KG1 (cell line): ENCODE measurements at regions not wholly inside any gene's neighbourhood (a gene's known extent, or its start where the extent isn't known, plus 50 kb on each side); places are given as distances from the start of the nearest gene placed in this dataset.

Source experiments
- DNase-seq: peaks from one replicate; lab custom pipeline; 2025; lab: John Stamatoyannopoulos, UW

GRCh38 chr3:164572436-164572835, 505.9 kb downstream of the SI start:
- DNase-seq, result no peak

- no peak for DNase-seq
Observed at GRCh38 chr3:164550857-164551256, 527.4 kb downstream of the SI start.

- DNase-seq, result no peak
Observed at GRCh38 chr3:164539215-164539614, 539.1 kb downstream of the SI start.

DNA sequence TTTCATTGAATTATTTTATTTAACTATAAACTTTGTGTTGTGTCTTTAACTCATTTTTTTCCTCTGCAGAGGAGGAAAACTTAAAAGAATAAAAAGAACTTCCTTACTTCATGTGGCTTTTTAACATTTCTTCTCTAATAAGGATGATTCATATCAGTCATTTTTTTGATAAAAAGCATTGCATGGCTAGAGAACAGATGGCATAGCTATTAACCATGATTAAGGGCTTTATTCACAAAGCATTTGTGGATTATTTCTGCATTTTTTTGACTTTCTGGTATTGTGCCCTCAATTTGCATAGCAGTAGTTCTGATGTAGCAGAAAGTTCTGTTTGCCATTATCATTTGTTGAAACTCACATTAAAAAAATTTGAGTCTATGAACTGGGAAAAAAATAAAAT, 540.8 kb downstream of the SI start:
- DNase-seq, result no peak

DNA sequence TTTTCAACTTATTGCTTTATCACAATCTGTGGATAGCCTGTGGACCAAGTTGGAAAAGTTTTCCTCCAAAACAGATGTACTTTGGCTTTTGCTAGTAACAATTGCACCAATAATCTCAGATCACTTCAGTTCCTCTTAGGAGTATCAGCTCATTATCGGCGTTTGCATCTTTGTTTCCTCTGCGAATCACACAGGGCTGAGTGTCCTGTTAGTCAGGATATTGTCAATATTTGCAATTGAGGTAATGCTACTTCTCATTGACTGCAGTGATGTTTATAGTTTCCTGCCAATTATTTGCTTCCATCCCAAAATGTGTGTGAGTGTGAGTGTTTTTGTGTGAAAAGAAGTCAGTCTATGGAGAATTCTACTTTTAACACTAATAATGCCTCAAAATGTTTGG, 545.0 kb downstream of the SI start:
- no peak for DNase-seq

GRCh38 chr3:164526250-164526649, 552.0 kb downstream of the SI start:
- DNase-seq, result no peak

- no peak for DNase-seq
Observed at GRCh38 chr3:164524201-164524600, 554.1 kb downstream of the SI start.

DNA sequence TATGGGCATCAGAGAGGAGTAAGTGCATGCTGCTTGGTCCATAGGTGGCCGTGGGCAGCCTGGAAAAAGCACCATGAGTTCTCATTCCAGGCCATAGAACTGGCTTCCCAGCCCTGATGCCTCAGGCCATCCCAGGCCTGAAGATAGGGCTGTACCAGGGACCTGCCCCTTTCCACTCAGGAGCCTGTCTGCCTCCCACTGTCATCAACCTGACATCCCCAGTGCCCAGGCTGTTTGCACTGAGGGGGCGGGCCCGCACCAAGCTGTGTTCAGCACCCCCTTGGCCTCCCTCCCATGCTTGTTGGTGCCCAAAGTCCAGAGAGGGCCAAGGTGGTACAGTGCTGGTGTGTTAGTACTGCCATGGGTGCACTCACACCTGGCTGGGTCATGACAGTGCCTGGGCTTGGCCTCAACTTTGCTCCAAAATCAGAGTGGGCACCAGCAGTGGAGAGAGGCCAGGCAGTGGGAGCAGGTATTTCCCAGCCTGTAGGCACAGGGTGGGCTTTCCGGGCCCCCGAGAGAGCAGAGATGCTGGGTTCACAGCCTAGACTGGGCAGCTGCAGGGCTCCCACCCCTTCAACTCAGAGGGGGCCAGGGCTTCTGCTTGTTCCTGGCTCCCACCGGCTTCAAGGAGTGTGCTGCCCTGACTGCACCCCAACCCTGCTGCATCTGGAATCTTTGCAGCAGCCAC, 556.1 kb downstream of the SI start:
- DNase-seq, result no peak

DNA sequence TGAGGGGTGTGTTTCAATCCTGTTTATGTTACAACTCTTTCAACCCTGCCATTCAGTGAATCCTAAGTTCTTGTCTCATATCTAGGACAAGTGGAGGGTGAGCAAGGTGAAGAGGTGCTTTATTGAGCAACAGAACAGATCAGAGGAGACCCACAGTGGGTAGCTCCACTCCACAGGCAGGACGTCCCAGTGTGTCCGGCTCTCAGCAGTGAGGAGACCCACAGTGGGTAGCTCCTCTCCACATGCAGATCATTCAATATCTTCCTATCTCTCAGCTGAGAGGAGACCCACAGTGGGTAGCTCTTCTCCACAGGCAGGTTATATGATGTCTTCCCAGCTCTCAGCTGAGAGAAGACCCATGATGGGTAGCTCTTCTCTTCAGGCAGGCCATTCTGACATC, 556.7 kb downstream of the SI start:
- DNase-seq, result no peak

DNA sequence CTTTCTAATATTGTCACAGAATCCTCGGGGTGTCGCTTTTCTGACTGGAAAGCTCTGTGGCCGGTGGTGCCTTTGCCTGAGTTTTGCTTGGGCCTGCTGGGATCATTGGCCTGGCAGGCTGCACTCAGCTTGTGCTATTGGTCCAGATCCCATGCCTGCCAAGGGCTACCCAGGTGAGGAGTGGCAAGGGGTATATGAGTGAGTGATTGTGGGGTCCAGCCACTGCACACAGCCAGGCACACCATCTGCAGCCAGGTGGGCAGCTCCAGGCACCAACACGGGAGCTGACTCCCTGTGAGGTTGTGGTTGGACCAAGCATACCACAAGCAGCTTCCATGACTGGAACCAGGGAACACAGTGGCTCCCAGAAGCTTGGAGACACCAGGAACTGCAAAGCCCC, 557.2 kb downstream of the SI start:
- DNase-seq, result no peak

DNA sequence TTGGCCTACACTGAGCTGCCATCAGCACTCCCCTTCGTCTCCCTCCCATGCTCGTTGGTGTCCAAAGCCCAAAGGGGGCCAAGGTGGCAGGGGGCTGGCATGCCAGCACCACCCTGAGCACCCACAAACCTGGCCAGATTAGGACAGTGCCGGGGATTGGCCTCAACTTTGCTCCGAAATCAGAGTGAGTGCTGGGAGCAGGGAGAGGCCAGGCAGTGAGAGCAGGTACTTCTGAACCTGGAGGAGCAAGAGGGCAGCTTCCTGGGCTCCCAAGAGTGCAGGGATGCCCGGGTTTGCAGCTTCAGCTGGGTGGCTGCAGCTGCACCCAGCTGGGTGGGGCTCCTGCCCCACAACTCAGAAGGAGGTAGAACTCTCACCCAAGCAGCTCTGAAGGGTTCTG, 563.0 kb downstream of the SI start:
- no peak for DNase-seq

GRCh38 chr3:164514576-164514975, 563.7 kb downstream of the SI start:
- no peak for DNase-seq

DNA sequence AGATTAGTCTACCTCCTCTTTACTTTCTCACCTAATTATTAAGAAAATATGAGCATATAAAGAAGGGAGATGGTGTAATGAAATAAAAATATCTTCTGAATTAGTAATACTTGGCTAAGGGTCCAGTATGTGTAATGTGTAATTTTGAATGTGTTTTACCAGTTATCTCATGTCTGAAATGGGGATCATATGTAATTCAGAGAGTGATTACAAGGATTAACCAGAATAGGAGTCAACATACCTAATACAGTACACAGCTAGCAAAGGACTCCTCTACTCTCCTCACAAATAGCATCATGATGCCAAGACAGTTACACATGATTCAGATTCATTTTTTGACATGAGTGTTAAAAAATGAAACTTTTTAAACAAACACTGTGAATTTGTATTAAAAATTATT, 570.4 kb downstream of the SI start:
- DNase-seq, result no peak

DNA sequence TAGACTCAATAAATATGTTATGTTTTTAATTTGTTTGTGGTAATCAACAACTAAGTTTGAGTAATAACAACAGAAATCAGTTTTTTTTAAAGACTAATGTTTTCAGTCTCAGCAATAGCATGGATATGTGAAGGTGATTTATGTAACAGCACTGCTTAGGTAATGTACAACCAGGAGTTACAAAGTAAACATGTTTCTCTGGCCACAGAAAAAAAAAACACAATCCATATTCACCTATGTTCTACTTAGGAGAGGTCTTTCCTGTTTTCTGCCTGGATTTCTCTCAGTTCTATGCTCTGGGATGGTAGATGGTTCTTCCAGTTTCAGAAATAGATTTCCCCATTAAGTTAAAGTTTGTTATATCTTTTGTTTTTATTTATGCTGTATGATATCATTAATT, 579.4 kb downstream of the SI start:
- no peak for DNase-seq

- DNase-seq, result no peak
Observed at GRCh38 chr3:164488893-164489292, 589.4 kb downstream of the SI start.

DNA sequence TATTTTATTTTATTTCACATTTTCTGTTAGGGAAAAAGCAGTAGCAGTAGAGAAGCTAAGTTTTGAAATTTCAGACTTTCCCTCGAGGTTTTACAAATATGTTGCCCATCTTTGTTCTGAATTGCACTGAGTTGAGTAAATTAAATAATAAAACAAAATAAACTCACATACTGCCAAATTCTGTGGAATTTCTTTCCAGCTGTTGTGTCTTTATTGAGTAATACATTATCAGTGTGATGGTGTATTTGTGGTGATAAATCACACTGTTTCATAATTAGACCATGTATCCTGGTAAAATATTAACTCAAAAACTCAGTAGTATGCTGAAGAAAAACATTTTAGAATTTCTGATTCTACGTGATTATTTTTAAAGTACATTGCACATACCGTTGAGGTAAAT, 592.1 kb downstream of the SI start:
- DNase-seq, result no peak

DNA sequence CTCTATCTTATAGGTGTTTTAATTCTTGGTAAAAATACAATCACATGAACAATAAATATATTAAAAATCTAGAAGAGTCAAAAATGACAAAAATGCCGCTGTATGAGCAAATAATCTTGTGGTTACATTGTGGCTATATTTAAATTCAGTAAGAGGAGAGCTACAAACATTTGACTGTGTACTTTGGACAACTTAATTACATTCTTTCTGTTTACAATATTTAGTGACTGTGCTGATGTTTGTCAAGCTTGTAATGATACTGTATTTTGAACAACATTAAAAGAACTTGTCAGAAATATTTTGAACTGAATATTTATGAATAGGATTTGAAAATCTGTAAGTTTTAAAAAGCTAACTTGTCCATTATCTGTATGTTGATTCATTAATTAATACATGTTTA, 598.3 kb downstream of the SI start:
- DNase-seq, result no peak

DNA sequence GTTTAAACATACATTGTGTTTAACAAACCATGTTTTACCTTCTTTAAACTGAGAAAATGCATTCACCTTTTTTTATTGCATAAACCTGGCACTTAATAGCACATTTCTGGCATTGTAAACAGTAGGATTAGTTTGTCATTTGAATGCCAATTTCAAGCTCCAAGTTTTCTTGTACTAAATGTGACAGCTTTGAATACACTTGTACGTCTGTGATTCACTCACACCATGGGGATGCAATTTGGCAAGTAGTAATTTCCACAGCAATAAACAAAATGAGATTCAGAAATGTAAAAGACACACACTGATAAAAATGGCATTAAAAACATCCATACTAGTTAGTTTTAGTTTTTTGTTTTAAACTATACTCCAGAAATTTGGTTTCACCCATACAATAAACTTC, 598.9 kb downstream of the SI start:
- DNase-seq, result no peak

DNA sequence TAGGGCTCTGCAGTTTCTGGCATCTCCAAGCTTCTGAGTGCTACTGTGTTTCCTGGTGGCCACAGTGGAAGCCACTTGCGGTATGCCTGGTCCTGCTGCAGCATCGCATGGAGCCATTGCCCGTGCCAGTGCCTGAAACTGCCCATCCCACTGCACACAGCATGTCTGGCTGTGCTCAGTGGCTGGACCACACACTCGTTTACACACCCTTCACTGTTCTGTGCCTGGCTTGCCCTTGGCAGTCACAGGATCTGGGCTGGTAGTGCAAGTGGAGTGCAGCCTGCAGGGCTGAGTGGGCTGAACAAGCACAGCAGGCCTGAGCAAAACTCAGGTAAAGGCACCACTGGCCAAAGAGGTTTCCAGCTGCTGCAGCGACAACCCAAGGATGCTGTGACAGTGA, 600.0 kb downstream of the SI start:
- no peak for DNase-seq

DNA sequence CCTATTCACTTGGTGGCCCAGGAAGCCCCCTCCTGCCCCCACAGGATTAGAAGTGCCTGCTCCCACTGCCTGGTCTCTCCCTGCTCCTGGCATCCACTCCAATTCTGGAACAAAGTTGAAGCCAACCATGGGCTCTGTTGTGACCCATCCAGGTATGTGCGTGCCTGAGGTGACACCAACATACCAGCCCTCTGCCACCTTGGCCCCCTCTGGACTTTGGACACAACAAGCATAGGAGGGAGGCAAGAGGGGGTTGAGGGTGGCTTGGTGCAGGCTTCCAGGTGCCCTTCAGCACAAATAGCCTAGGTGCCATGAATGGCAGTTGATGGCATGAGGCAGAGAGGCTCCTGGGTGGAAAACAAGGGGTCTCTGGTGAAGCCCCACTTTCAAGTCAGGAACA, 600.9 kb downstream of the SI start:
- DNase-seq, result no peak

GRCh38 chr3:164476631-164477030, 601.7 kb downstream of the SI start:
- no peak for DNase-seq

DNA sequence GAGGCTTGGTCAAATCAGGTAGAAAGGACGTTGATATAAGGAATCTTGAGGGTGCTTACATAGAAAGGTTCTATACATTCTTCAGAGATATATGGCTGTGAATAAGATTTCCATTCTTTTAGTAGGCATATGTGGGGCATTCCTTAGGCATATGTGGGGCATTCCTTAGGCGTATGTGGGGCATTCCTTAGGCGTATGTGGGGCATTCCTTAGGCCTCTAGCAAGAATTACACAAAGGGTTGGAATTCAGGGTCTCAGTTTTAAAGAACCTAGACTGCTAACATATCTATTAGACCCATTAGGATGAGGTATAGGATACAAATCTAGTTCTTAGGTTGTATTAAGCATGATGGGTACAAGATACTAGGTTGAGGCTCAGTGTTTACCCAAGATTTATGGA, 607.8 kb downstream of the SI start:
- no peak for DNase-seq

- no peak for DNase-seq
Observed at GRCh38 chr3:164468055-164468454, 610.2 kb downstream of the SI start.

- DNase-seq, result no peak
Observed at GRCh38 chr3:164467007-164467406, 611.3 kb downstream of the SI start.

DNA sequence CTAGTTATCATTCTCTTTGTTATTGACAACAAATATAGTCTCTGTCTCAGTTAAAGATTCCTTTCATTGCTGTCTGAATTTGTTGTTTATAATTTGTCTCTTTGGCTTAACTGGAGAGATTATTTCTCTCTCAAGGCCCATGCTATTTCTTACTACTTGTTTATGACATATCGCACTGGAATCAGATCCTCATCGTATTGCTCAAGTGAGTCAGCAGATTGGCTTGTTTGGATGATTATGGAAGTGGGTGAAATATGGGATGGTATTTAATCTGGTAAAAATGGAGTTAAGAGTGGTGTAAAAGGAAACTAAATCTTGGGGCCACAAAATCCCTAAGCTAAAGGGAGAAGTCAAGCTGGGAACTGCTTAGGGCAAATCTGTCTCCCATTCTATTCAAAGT, 613.1 kb downstream of the SI start:
- no peak for DNase-seq
